GM19463 (cell line): ENCODE measurements at regions not wholly inside any gene's neighbourhood (a gene's known extent, or its start where the extent isn't known, plus 50 kb on each side); places are given as distances from the start of the nearest gene placed in this dataset.

ENCODE experiments used
- ATAC-seq: cut with Tn5 transposase; IDR thresholded peaks from one replicate; pipeline ENCODE4 v1.9.1; 2021; ENCODE audit warnings: mild to moderate bottlenecking, moderate library complexity; ENCODE audit not compliant: unreplicated experiment

- ATAC-seq: no peak
Measured at GRCh38 chr6:167572841-167573271, 248.0 kb downstream of the TTLL2 start.

GRCh38 chr6:167573461-167574215, 248.8 kb downstream of the TTLL2 start:
- no peak for ATAC-seq

GRCh38 chr6:167574431-167575151, 249.7 kb downstream of the TTLL2 start:
- no peak for ATAC-seq

GRCh38 chr6:167575158-167575696, 250.3 kb downstream of the TTLL2 start:
- ATAC-seq: no peak

GRCh38 chr6:167576050-167576741, 250.5 kb upstream of the AFDN start:
- no peak for ATAC-seq

GRCh38 chr6:167576828-167577503, 249.7 kb upstream of the AFDN start:
- ATAC-seq: no peak

GRCh38 chr6:167577891-167578361, 248.8 kb upstream of the AFDN start:
- ATAC-seq: no peak

- ATAC-seq: no peak
Measured at GRCh38 chr6:167578371-167578901, 248.3 kb upstream of the AFDN start.

GRCh38 chr6:167579806-167580618, 246.7 kb upstream of the AFDN start:
- ATAC-seq: no peak

GRCh38 chr6:167580619-167580911, 246.1 kb upstream of the AFDN start:
- no peak for ATAC-seq

- ATAC-seq: no peak
Measured at GRCh38 chr6:167581637-167582036, 245.1 kb upstream of the AFDN start.

- ATAC-seq: no peak
Measured at GRCh38 chr6:167583412-167583811, 243.3 kb upstream of the AFDN start.

- no peak for ATAC-seq
Measured at GRCh38 chr6:167588181-167588919, 238.4 kb upstream of the AFDN start.

GRCh38 chr6:167588920-167589614, 237.6 kb upstream of the AFDN start:
- no peak for ATAC-seq

GRCh38 chr6:167589615-167589940, 237.1 kb upstream of the AFDN start:
- ATAC-seq: no peak

- ATAC-seq: no peak
Measured at GRCh38 chr6:167590193-167590592, 236.5 kb upstream of the AFDN start.
